HCT116 (cell line): ENCODE measurements at regions not wholly inside any gene's neighbourhood (a gene's known extent, or its start where the extent isn't known, plus 50 kb on each side); places are given as distances from the start of the nearest gene placed in this dataset.

Source experiments
- ATAC-seq: fragments of 200-7000 bp; cut with Tn5 transposase; 2 replicates; pipeline ENCODE4 v1.9.1; 2020; ENCODE audit warnings: mild to moderate bottlenecking, moderate library complexity
- BruUV-seq: library from RNA; stranded (reverse); fragments of 400-500 nt; replicated peaks from 2 replicates; lab custom pipeline; 2021; lab: Mats Ljungman, UMichigan
- CTCF ChIA-PET: fragments of 300-600 bp; sonication (Branson Sonifier 250); formaldehyde crosslinking; loops from one replicate; lab custom pipeline; 2021; ENCODE audit warnings: antibody characterized with exemption; lab: Charles Lee
- POLR2A ChIA-PET: fragments of 300-600, 350-600 bp; sonication (Branson Sonifier 250); formaldehyde crosslinking; loops from one replicate; lab custom pipeline; 2021; ENCODE audit warnings: antibody characterized with exemption; lab: Charles Lee
- RAD21 ChIA-PET, 2 experiments: fragments of 300-600 bp; sonication (Branson Sonifier 250); formaldehyde crosslinking; loops; one replicate each; lab custom pipeline; 2023; ENCODE audit warnings: low total read pairs in 2 of 2; ENCODE audit not compliant: uncharacterized antibody in 2 of 2, unreplicated experiment in 2 of 2, low non-redundant PET in 1 of 2; lab: Charles Lee
- DNase-seq: peaks from one replicate; pipeline ENCODE4 v3.0.0-alpha.2; 2010; ENCODE audit warnings: low read depth, low spot score
- H2AFZ ChIP-seq: fragments of 200-600 bp; shearing (Covaris generic), sonication (generic); 2 replicates; pipeline ENCODE4 v1.6.1; 2017; ENCODE audit warnings: low read depth, mixed run types, mixed read lengths, antibody characterized with exemption, low read length; ENCODE audit not compliant: poor library complexity, severe bottlenecking
- H3K27ac ChIP-seq: 2 replicates; pipeline ENCODE4 v1.5.1; 2012; ENCODE audit warnings: low read depth, low read length
- H3K27me3 ChIP-seq: fragments of 200-600 bp; sonication (generic); 2 replicates; pipeline ENCODE4 v1.6.1; 2016; ENCODE audit warnings: mixed run types, low read length, mixed read lengths; ENCODE audit not compliant: insufficient read depth
- H3K36me3 ChIP-seq, 2 experiments: fragments of 200-500 bp in 1 of 2; fragments of 200-600 bp in 1 of 2; sonication (Bioruptor generic) in 1 of 2; sonication (generic) in 1 of 2; 2 replicates each; pipeline versions ENCODE4 v1.5.1 to v1.6.1; 2014 to 2016; ENCODE audit warnings: low read length in 2 of 2, inconsistent platforms in 1 of 2, mixed read lengths in 1 of 2, mixed run types in 1 of 2; ENCODE audit not compliant: insufficient read depth in 2 of 2, control insufficient read depth in 1 of 2
- H3K4me1 ChIP-seq, 2 experiments: fragments of 200-600 bp in 1 of 2; sonication (generic) in 1 of 2; 2 replicates each; pipeline versions ENCODE4 v1.5.1 to v1.6.1; 2012 to 2017; ENCODE audit warnings: low read length in 2 of 2, inconsistent platforms in 1 of 2, mild to moderate bottlenecking in 1 of 2, mixed read lengths in 1 of 2, mixed run types in 1 of 2, moderate library complexity in 1 of 2; ENCODE audit not compliant: insufficient read depth in 2 of 2, control insufficient read depth in 1 of 2
- H3K4me2 ChIP-seq: fragments of 200-600 bp; sonication (generic); 2 replicates; pipeline ENCODE4 v1.6.1; 2017; ENCODE audit warnings: mixed run types, low read length, mixed read lengths
- H3K4me3 ChIP-seq, 2 experiments: fragments of 200-600 bp in 1 of 2; sonication (generic) in 1 of 2; replicated peaks in 1 of 2; 2 replicates each; pipeline ENCODE4 v1.5.1; 2011 to 2016; ENCODE audit warnings: low read length in 2 of 2, control low read depth in 1 of 2, low read depth in 1 of 2, mild to moderate bottlenecking in 1 of 2, mixed read lengths in 1 of 2, mixed run types in 1 of 2
- H3K79me2 ChIP-seq: fragments of 200-600 bp; sonication (generic); 2 replicates; pipeline ENCODE4 v1.6.1; 2017; ENCODE audit warnings: mild to moderate bottlenecking, mixed run types, low read length, moderate library complexity, mixed read lengths; ENCODE audit not compliant: insufficient read depth
- H3K9ac ChIP-seq: fragments of 200-600 bp; sonication (generic); 2 replicates; pipeline ENCODE4 v1.6.1; 2016; ENCODE audit warnings: low read length, mixed read lengths
- H3K9me2 ChIP-seq: fragments of 200-600 bp; sonication (generic), shearing (Covaris generic); 2 replicates; pipeline ENCODE4 v1.6.1; 2017; ENCODE audit warnings: mixed run types, mild to moderate bottlenecking, moderate library complexity; ENCODE audit not compliant: insufficient read depth
- H3K9me3 ChIP-seq, 2 experiments: fragments of 200-500 bp in 1 of 2; fragments of 200-600 bp in 1 of 2; sonication (Bioruptor generic) in 1 of 2; sonication (generic) in 1 of 2; 2 replicates each; pipeline ENCODE4 v1.6.1; 2014 to 2017; ENCODE audit warnings: low read length in 2 of 2, mixed read lengths in 2 of 2, inconsistent platforms in 1 of 2, low read depth in 1 of 2, mild to moderate bottlenecking in 1 of 2, mixed run types in 1 of 2, moderate library complexity in 1 of 2; ENCODE audit not compliant: control insufficient read depth in 1 of 2, insufficient read depth in 1 of 2
- H4K20me1 ChIP-seq: fragments of 200-600 bp; sonication (generic), shearing (Covaris generic); 2 replicates; pipeline ENCODE4 v1.6.1; 2017; ENCODE audit warnings: mixed run types, mild to moderate bottlenecking, moderate library complexity; ENCODE audit not compliant: insufficient read depth
- ATF3 ChIP-seq: IDR thresholded peaks from 2 replicates; pipeline ENCODE4 v1.6.1; 2012
- CBX3 ChIP-seq: IDR thresholded peaks from 2 replicates; pipeline ENCODE4 v1.6.1; 2012; ENCODE audit warnings: low read depth
- JUND ChIP-seq: IDR thresholded peaks from 2 replicates; pipeline ENCODE4 v1.6.1; 2012
- RAD21 ChIP-seq: IDR thresholded peaks from 2 replicates; pipeline ENCODE4 v1.6.1; 2012; ENCODE audit warnings: low read depth, mild to moderate bottlenecking
- YY1 ChIP-seq: IDR thresholded peaks from 2 replicates; pipeline ENCODE4 v1.6.1; 2011; ENCODE audit warnings: low read length, low read depth, moderate library complexity, mild to moderate bottlenecking; ENCODE audit not compliant: insufficient replicate concordance; ENCODE audit errors: extremely low read depth
- ZBTB33 ChIP-seq: IDR thresholded peaks from 2 replicates; pipeline ENCODE4 v1.6.1; 2011; ENCODE audit warnings: mild to moderate bottlenecking, low read length, moderate library complexity; ENCODE audit not compliant: insufficient replicate concordance; ENCODE audit errors: extremely low read depth
- intact Hi-C: fragments of 100-400 bp; cut with micrococcal nuclease; formaldehyde crosslinking; loops from 2 replicates; pipeline ENCODE4 v1.10.0; 2022

- RAD21 ChIA-PET = no interaction called here
Observed at GRCh38 chr21:28828021-28828420, 164.7 kb downstream of the LTN1 start.

GRCh38 chr21:28827422-28827821 lies 165.3 kb downstream of the LTN1 start:
- BruUV-seq = no TSS peak
- intact Hi-C loops = no loop called here

More at GRCh38 chr21:28828021-28828420, 164.7 kb downstream of the LTN1 start:
- BruUV-seq = no TSS peak
- Histone ChIP-seq H3K4me2 (no peak overlapping the region), H3K9me3 (no peaks in the 10 kb centered on the region), H3K27me3 (peaks cover 10% of the 10 kb centered on the region; the same call in 1 of the 2 replicates), H3K36me3 (no peaks in the 10 kb centered on the region), H3K4me3 (no peak overlapping the region), H3K79me2 (no peaks in the 10 kb centered on the region), H3K9ac (no peak overlapping the region), H3K4me1 (peaks cover 0 to 5% of the 10 kb centered on the region in 2 experiments; a peak in 1 of 4 replicates), H3K9me2 (no peaks in the 10 kb centered on the region), H3K27ac (no peak overlapping the region), H4K20me1 (no peaks in the 10 kb centered on the region), H2AFZ (no peak overlapping the region)
- no peak for ATAC-seq
- CTCF ChIA-PET = no interaction called here
- POLR2A ChIA-PET = no interaction called here
- intact Hi-C loops = no loop called here
- TF ChIP-seq ATF3 = no peak
- no peak for TF ChIP-seq YY1
- TF ChIP-seq RAD21 = no peak
- no peak for TF ChIP-seq ZBTB33
- DNase-seq = no peak

More at GRCh38 chr21:28827422-28827821, 165.3 kb downstream of the LTN1 start:
- no peak for DNase-seq
- TF ChIP-seq ATF3 (no peak), CBX3 (no peak), JUND (no peak)
- TF ChIP-seq, all 23 proteins: peak for 0
- no peak overlapping the region for H3K4me3 ChIP-seq
- ChIA-PET RAD21 (no interaction called here), CTCF (no interaction called here), POLR2A (no interaction called here)
- H3K4me2 ChIP-seq = no peak overlapping the region
- H4K20me1 ChIP-seq = no peaks in the 10 kb centered on the region
- no peak overlapping the region for H3K9ac ChIP-seq
- H3K9me3 ChIP-seq = no peaks in the 10 kb centered on the region
- H3K27me3 ChIP-seq = peaks cover 10% of the 10 kb centered on the region; the same call in 1 of the 2 replicates
- no peak overlapping the region for H3K27ac ChIP-seq
- no peaks in the 10 kb centered on the region for H3K79me2 ChIP-seq
- ATAC-seq = no peak
- H3K9me2 ChIP-seq = no peaks in the 10 kb centered on the region
- peaks cover 0 to 5% of the 10 kb centered on the region in 2 experiments; a peak in 1 of 4 replicates for H3K4me1 ChIP-seq
- H3K36me3 ChIP-seq = no peaks in the 10 kb centered on the region
- no peak overlapping the region for H2AFZ ChIP-seq
